ENCODE measurements at regions not wholly inside any gene's neighbourhood (a gene's known extent, or its start where the extent isn't known, plus 50 kb on each side); places are given as distances from the start of the nearest gene placed in this dataset.

GRCh38 chr2:235357881-235358280, 136.0 kb upstream of the AGAP1 start:
- TF ChIP-seq CTCF (IDR thresholded peaks at IDR 0.05), result no peak
- no peak for TF ChIP-seq POLR2A (IDR thresholded peaks at IDR 0.05)
- no peak for TF ChIP-seq EP300 (IDR thresholded peaks at IDR 0.05; ENCODE audit: low read depth)
- no peak for TF ChIP-seq POLR2AphosphoS5 (IDR thresholded peaks at IDR 0.05)
